HepG2 (cell line): ENCODE measurements at regions not wholly inside any gene's neighbourhood (a gene's known extent, or its start where the extent isn't known, plus 50 kb on each side); places are given as distances from the start of the nearest gene placed in this dataset.

ENCODE experiments used
- ATAC-seq: fragments of 200-7000 bp; cut with Tn5 transposase; 3 replicates; pipeline ENCODE4 v1.9.1; 2020; ENCODE audit warnings: mild to moderate bottlenecking, moderate library complexity
- BruUV-seq: library from RNA; stranded (reverse); fragments of 400-500 nt; replicated peaks from 2 replicates; lab custom pipeline; 2021; lab: Mats Ljungman, UMichigan
- CTCF ChIA-PET: fragments of 300-600 bp; formaldehyde crosslinking; extraction: SDS; loops from one replicate; lab custom pipeline; 2021; ENCODE audit warnings: low total read pairs, inconsistent platforms, low intra/inter-chr PET ratio; lab: Yijun Ruan, JAX
- POLR2A ChIA-PET: fragments of 350-600 bp; sonication (Branson Sonifier 250); formaldehyde crosslinking; loops from one replicate; lab custom pipeline; 2020; ENCODE audit warnings: antibody characterized with exemption, inconsistent platforms; lab: Yijun Ruan, JAX
- DNase-seq: peaks from one replicate; pipeline ENCODE4 v3.0.0-alpha.2; 2015; ENCODE audit warnings: low spot score
- FAIRE-seq: peaks from 3 replicates; lab custom pipeline; 2011; peaks lifted over from hg19 to GRCh38; lab: Jason Lieb, UNC
- H2AFZ ChIP-seq: one replicate; pipeline ENCODE4 v1.6.1; 2011; ENCODE audit warnings: low read length, inconsistent platforms
- H3K27ac ChIP-seq: fragments of 300-600 bp; 3 replicates; pipeline ENCODE4 v1.8.0; 2011; ENCODE audit warnings: mixed run types, mild to moderate bottlenecking, mixed read lengths, low read length, inconsistent platforms; ENCODE audit not compliant: insufficient read depth; ENCODE audit errors: extremely low read length
- H3K27me3 ChIP-seq, 2 experiments: fragments of 200-600 bp in 1 of 2; 2 replicates in 1 of 2; 3 replicates in 1 of 2; pipeline versions ENCODE4 v1.6.0 to v1.8.0; 2011; ENCODE audit warnings: low read length in 2 of 2, mild to moderate bottlenecking in 2 of 2, moderate library complexity in 2 of 2, inconsistent platforms in 1 of 2; ENCODE audit not compliant: insufficient read depth in 2 of 2, control insufficient read depth in 1 of 2
- H3K36me3 ChIP-seq, 2 experiments: fragments of 200-600 bp in 1 of 2; replicated peaks in 1 of 2; 2 replicates in 1 of 2; 3 replicates in 1 of 2; pipeline versions ENCODE4 v1.5.1 to v1.8.0; 2011; ENCODE audit warnings: low read length in 2 of 2, inconsistent platforms in 1 of 2; ENCODE audit not compliant: insufficient read depth in 2 of 2, control insufficient read depth in 1 of 2
- H3K4me1 ChIP-seq: 2 replicates; pipeline ENCODE4 v1.5.1; 2012; ENCODE audit warnings: low read length, inconsistent platforms; ENCODE audit not compliant: insufficient read depth
- H3K4me2 ChIP-seq: 2 replicates; pipeline ENCODE4 v1.6.0; 2011; ENCODE audit warnings: low read depth, low read length, inconsistent platforms
- H3K4me3 ChIP-seq, 3 experiments: fragments of 200-600 bp in 1 of 3; sonication (generic), shearing (Covaris generic) in 1 of 3; replicated peaks in 1 of 3; 2 replicates each; pipeline ENCODE4 v1.5.1; 2011 to 2016; ENCODE audit warnings: low read length in 3 of 3, inconsistent platforms in 2 of 3, low read depth in 2 of 3, mild to moderate bottlenecking in 2 of 3, control low read depth in 1 of 3, mixed read lengths in 1 of 3; ENCODE audit not compliant: insufficient read depth in 1 of 3
- H3K79me2 ChIP-seq: one replicate; pipeline ENCODE4 v1.6.1; 2011; ENCODE audit warnings: low read length, inconsistent platforms; ENCODE audit not compliant: insufficient read depth
- H3K9ac ChIP-seq: 2 replicates; pipeline ENCODE4 v1.6.0; 2011; ENCODE audit warnings: mild to moderate bottlenecking, low read depth, low read length, inconsistent platforms; ENCODE audit not compliant: insufficient read depth
- H3K9me3 ChIP-seq: 2 replicates; pipeline ENCODE4 v1.5.1; 2012; ENCODE audit warnings: mild to moderate bottlenecking, low read length
- H4K20me1 ChIP-seq: 2 replicates; pipeline ENCODE4 v1.6.0; 2011; ENCODE audit warnings: inconsistent platforms, mild to moderate bottlenecking, low read length, moderate library complexity; ENCODE audit not compliant: insufficient read depth
- DPF2 ChIP-seq: sonication (generic); formaldehyde crosslinking; IDR thresholded peaks from 2 replicates; pipeline ENCODE4 v1.4.0; 2020; ENCODE audit warnings: mild to moderate bottlenecking, low read depth, missing genetic modification reagents, borderline replicate concordance
- FUBP1 ChIP-seq: sonication (generic); formaldehyde crosslinking; IDR thresholded peaks from 2 replicates; pipeline ENCODE4 v1.5.1; 2020; ENCODE audit warnings: missing genetic modification reagents, mild to moderate bottlenecking, borderline replicate concordance
- HCFC1 ChIP-seq: fragments of 150-350 bp; IDR thresholded peaks from 2 replicates; pipeline ENCODE4 v1.6.1; 2014; ENCODE audit warnings: low read depth, low read length
- JUN ChIP-seq: sonication (generic); formaldehyde crosslinking; IDR thresholded peaks from 2 replicates; pipeline ENCODE4 v1.4.0; 2020; ENCODE audit warnings: mild to moderate bottlenecking, missing genetic modification reagents
- KMT2A ChIP-seq: sonication (generic); formaldehyde crosslinking; IDR thresholded peaks from 2 replicates; pipeline ENCODE4 v1.4.0; 2020; ENCODE audit warnings: missing genetic modification reagents
- NCOA5 ChIP-seq: sonication (generic); formaldehyde crosslinking; IDR thresholded peaks from 2 replicates; pipeline ENCODE4 v1.4.0; 2020; ENCODE audit warnings: missing genetic modification reagents
- ZNF678 ChIP-seq: sonication (generic); formaldehyde crosslinking; IDR thresholded peaks from 2 replicates; pipeline ENCODE4 v1.4.0; 2020; ENCODE audit warnings: mild to moderate bottlenecking, missing genetic modification reagents
- ZSCAN12 ChIP-seq: sonication (generic); formaldehyde crosslinking; IDR thresholded peaks from 2 replicates; pipeline ENCODE4 v1.9.0; 2021; ENCODE audit warnings: mild to moderate bottlenecking, missing genetic modification reagents
- ZSCAN30 ChIP-seq: sonication (generic); formaldehyde crosslinking; IDR thresholded peaks from 2 replicates; pipeline ENCODE4 v1.5.0; 2020; ENCODE audit warnings: mild to moderate bottlenecking, missing genetic modification reagents
- in situ Hi-C: cut with HindIII; loops from 2 replicates; pipeline ENCODE4 v1.10.0; 2017; ENCODE audit warnings: low pct_unique_long_range_greater_than_20kb; ENCODE audit not compliant: extremely low pct_ligation_motif_present
- intact Hi-C: fragments of 100-400 bp; cut with micrococcal nuclease; formaldehyde crosslinking; loops from one replicate; pipeline ENCODE4 v1.10.0; 2022; ENCODE audit not compliant: unreplicated experiment
- TF ChIP-seq, protein P1 (sequence below): IDR thresholded peaks from 2 replicates; pipeline ENCODE4 v1.6.1; 2016; ENCODE audit warnings: mild to moderate bottlenecking
- TF ChIP-seq, protein P2 (sequence below), 2 experiments: IDR thresholded peaks; 2 replicates each; pipeline ENCODE4 v1.6.1; 2011 to 2012; ENCODE audit warnings: low read length in 2 of 2, borderline replicate concordance in 1 of 2, low read depth in 1 of 2, mild to moderate bottlenecking in 1 of 2, moderate library complexity in 1 of 2
- TF ChIP-seq, protein P3 (sequence below): sonication (generic); formaldehyde crosslinking; IDR thresholded peaks from 2 replicates; pipeline ENCODE4 v1.4.0; 2020; ENCODE audit warnings: mild to moderate bottlenecking, low read depth, missing genetic modification reagents

GRCh38 chr5:106488407-106488806 is 1182.3 kb downstream of the EFNA5 start:
- POLR2A ChIA-PET = no interaction called here
- CTCF ChIA-PET = no interaction called here
- Histone ChIP-seq H3K27ac (no peak overlapping the region), H3K27me3 (no peaks in the 10 kb centered on the region), H3K79me2 (no peaks in the 10 kb centered on the region), H3K4me2 (no peak overlapping the region), H2AFZ (no peak overlapping the region), H4K20me1 (no peaks in the 10 kb centered on the region), H3K4me3 (no peak overlapping the region), H3K9ac (no peak overlapping the region), H3K36me3 (no peaks in the 10 kb centered on the region), H3K9me3 (no peaks in the 10 kb centered on the region), H3K4me1 (no peaks in the 10 kb centered on the region)
- intact Hi-C loops (no loop called here), in situ Hi-C loops (no loop called here)
- no TSS peak for BruUV-seq
- FAIRE-seq (no peak), ATAC-seq (no peak), DNase-seq (no peak)
- TF ChIP-seq FUBP1 (CRISPR knock-in tag) (no peak), ZSCAN30 (CRISPR knock-in tag) (no peak), ZNF678 (no peak), HCFC1 (no peak)
- TF ChIP-seq, protein P1, sequence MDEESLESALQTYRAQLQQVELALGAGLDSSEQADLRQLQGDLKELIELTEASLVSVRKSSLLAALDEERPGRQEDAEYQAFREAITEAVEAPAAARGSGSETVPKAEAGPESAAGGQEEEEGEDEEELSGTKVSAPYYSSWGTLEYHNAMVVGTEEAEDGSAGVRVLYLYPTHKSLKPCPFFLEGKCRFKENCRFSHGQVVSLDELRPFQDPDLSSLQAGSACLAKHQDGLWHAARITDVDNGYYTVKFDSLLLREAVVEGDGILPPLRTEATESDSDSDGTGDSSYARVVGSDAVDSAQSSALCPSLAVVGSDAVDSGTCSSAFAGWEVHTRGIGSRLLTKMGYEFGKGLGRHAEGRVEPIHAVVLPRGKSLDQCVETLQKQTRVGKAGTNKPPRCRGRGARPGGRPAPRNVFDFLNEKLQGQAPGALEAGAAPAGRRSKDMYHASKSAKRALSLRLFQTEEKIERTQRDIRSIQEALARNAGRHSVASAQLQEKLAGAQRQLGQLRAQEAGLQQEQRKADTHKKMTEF = no peak

DNA sequence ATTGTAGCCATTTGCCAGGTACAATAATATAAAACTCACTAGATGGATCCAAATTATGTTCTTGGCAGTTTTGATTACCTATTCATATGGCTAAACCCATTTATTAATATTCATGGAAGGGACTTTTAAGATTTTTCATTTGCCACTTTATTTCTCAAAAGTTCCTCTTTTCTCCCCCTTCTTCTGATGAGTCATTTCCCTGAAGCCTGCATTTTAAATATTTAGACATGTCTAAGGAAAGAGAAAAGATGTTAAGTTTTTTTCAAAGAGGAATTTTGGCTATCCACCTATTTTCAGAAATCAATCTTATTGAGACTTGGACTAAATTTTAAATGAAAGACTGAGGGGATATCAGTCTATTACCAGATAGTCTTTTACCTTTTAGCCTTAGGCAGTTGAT is 1189.4 kb downstream of the EFNA5 start:
- Histone ChIP-seq H3K36me3 (no peaks in the 10 kb centered on the region), H3K27ac (no peak overlapping the region), H3K9ac (no peak overlapping the region), H3K9me3 (no peaks in the 10 kb centered on the region), H2AFZ (no peak overlapping the region), H3K79me2 (no peaks in the 10 kb centered on the region), H3K4me2 (no peak overlapping the region), H3K4me1 (no peaks in the 10 kb centered on the region), H3K4me3 (no peak overlapping the region), H3K27me3 (no peaks in the 10 kb centered on the region), H4K20me1 (no peaks in the 10 kb centered on the region)
- CTCF ChIA-PET = no interaction called here
- ATAC-seq (no peak), FAIRE-seq (no peak), DNase-seq (no peak)
- intact Hi-C loops = no loop called here
- in situ Hi-C loops = no loop called here
- BruUV-seq = no TSS peak
- POLR2A ChIA-PET = no interaction called here
- no peak for TF ChIP-seq NCOA5 (CRISPR knock-in tag)
- no peak for TF ChIP-seq KMT2A (CRISPR knock-in tag)
- TF ChIP-seq ZSCAN12 (CRISPR knock-in tag) = no peak
- no peak for TF ChIP-seq JUN (CRISPR knock-in tag)
- TF ChIP-seq, protein P2, sequence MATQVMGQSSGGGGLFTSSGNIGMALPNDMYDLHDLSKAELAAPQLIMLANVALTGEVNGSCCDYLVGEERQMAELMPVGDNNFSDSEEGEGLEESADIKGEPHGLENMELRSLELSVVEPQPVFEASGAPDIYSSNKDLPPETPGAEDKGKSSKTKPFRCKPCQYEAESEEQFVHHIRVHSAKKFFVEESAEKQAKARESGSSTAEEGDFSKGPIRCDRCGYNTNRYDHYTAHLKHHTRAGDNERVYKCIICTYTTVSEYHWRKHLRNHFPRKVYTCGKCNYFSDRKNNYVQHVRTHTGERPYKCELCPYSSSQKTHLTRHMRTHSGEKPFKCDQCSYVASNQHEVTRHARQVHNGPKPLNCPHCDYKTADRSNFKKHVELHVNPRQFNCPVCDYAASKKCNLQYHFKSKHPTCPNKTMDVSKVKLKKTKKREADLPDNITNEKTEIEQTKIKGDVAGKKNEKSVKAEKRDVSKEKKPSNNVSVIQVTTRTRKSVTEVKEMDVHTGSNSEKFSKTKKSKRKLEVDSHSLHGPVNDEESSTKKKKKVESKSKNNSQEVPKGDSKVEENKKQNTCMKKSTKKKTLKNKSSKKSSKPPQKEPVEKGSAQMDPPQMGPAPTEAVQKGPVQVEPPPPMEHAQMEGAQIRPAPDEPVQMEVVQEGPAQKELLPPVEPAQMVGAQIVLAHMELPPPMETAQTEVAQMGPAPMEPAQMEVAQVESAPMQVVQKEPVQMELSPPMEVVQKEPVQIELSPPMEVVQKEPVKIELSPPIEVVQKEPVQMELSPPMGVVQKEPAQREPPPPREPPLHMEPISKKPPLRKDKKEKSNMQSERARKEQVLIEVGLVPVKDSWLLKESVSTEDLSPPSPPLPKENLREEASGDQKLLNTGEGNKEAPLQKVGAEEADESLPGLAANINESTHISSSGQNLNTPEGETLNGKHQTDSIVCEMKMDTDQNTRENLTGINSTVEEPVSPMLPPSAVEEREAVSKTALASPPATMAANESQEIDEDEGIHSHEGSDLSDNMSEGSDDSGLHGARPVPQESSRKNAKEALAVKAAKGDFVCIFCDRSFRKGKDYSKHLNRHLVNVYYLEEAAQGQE (IDR thresholded peaks at IDR 0.05; ENCODE audit: borderline replicate concordance in 1 of 2, low read depth in 1 of 2, low read length in 2 of 2) = no peak
- no peak for TF ChIP-seq DPF2 (CRISPR knock-in tag)
- TF ChIP-seq, protein P3, sequence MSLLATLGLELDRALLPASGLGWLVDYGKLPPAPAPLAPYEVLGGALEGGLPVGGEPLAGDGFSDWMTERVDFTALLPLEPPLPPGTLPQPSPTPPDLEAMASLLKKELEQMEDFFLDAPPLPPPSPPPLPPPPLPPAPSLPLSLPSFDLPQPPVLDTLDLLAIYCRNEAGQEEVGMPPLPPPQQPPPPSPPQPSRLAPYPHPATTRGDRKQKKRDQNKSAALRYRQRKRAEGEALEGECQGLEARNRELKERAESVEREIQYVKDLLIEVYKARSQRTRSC (CRISPR knock-in tag) = no peak
